ENCODE measurements at regions not wholly inside any gene's neighbourhood (a gene's known extent, or its start where the extent isn't known, plus 50 kb on each side); places are given as distances from the start of the nearest gene placed in this dataset.
"Not testable (repeated sequence)": the region's sequence is repeated elsewhere in the genome, so short reads cannot be mapped to it uniquely, and the experiment has no call there.

GRCh38 chr12:102325108-102325507 is 127.5 kb upstream of the PMCH start:
- H3K4me2 ChIP-seq (ENCODE audit: insufficient read depth in 1 of 2, low read depth in 2 of 2, low read length in 2 of 2); H2AK5ac ChIP-seq (ENCODE audit: low read depth, low read length); H2BK20ac ChIP-seq (ENCODE audit: low read length); H3K4ac ChIP-seq (replicated peaks; ENCODE audit: insufficient read length, low read depth, low read length); H4K91ac ChIP-seq (replicated peaks; ENCODE audit: insufficient read length, low read length); H3K27ac ChIP-seq (ENCODE audit: low read depth, low read length); H4K8ac ChIP-seq (ENCODE audit: extremely low read depth, insufficient read depth, low read length); H3K27me3 ChIP-seq (replicated peaks in 1 of 4; ENCODE audit: control insufficient read depth in 3 of 4, extremely low read depth in 1 of 4, insufficient read depth in 3 of 4, low read length in 3 of 4); H3K23ac ChIP-seq (ENCODE audit: insufficient read length); H4K5ac ChIP-seq (ENCODE audit: insufficient read length, low read depth, low read length); FAIRE-seq; H3K14ac ChIP-seq (ENCODE audit: insufficient read length); H2BK120ac ChIP-seq (replicated peaks; ENCODE audit: low read depth, low read length); H3K36me3 ChIP-seq (ENCODE audit: control insufficient read depth in 2 of 4, insufficient read depth in 4 of 4, low read length in 3 of 4); H4K20me1 ChIP-seq (replicated peaks in 1 of 2; ENCODE audit: control insufficient read depth in 1 of 2, insufficient read depth in 2 of 2, low read length in 2 of 2); DNase-seq (ENCODE audit: low read depth in 1 of 2, low spot score in 2 of 2); H3K9me3 ChIP-seq (ENCODE audit: insufficient read depth in 2 of 2, low read depth in 1 of 2, low read length in 1 of 2); H3K23me2 ChIP-seq (ENCODE audit: low read depth, low read length); H3K4me3 ChIP-seq (ENCODE audit: extremely low read depth in 1 of 4, insufficient read depth in 2 of 4, low read depth in 3 of 4, low read length in 4 of 4); H3K18ac ChIP-seq (ENCODE audit: extremely low read depth, low read length); H3K56ac ChIP-seq (replicated peaks; ENCODE audit: insufficient read length, low read depth, low read length); POLR2A ChIA-PET (ENCODE audit: partially characterized antibody); CTCF ChIA-PET (ENCODE audit: partially characterized antibody); H3K79me1 ChIP-seq (ENCODE audit: low read depth, low read length); H2BK5ac ChIP-seq (ENCODE audit: low read depth, low read length); H2BK15ac ChIP-seq (ENCODE audit: low read length); H2AFZ ChIP-seq (ENCODE audit: low read length); H3K9ac ChIP-seq (replicated peaks in 1 of 4; ENCODE audit: extremely low read depth in 1 of 4, low read depth in 3 of 4, low read length in 3 of 4); H2BK12ac ChIP-seq (ENCODE audit: low read depth, low read length); H3K79me2 ChIP-seq (ENCODE audit: control insufficient read depth in 1 of 2, insufficient read depth in 2 of 2, low read length in 2 of 2); H3K4me1 ChIP-seq (replicated peaks in 1 of 4; ENCODE audit: control insufficient read depth in 3 of 4, insufficient read depth in 4 of 4, low read length in 3 of 4): not testable (repeated sequence)
- WGBS, 2 experiments (ENCODE audit: extremely low coverage in 1 of 2, insufficient coverage in 1 of 2, insufficient read length in 1 of 2, insufficient replicate concordance in 2 of 2, low coverage in 1 of 2, low lambda C conversion rate in 2 of 2, missing lambda C conversion rate in 1 of 2), result 80% methylated on average over 3 of the region's 4 CpGs; no CpG with 5 or more reads in 1 of the 2 experiments
